Head of caudate nucleus (tissue), 42 donors: ENCODE measurements at regions not wholly inside any gene's neighbourhood (a gene's known extent, or its start where the extent isn't known, plus 50 kb on each side); places are given as distances from the start of the nearest gene placed in this dataset.

ENCODE experiments used
- DNase-seq, 42 donors: peaks; one replicate each; pipeline versions ENCODE4 v3.0.0 to v3.0.0-alpha.2; 2020 to 2021; ENCODE audit warnings: mixed read lengths in 7 of 42
- intact Hi-C: fragments of 100-400 bp; cut with DNase I; formaldehyde crosslinking; loops from one replicate; pipeline ENCODE4 v1.15.0; 2022

- intact Hi-C loops, result no loop called here
- DNase-seq, result no peak
Measured at GRCh38 chr2:204202253-204202652, 265.7 kb downstream of the ICOS start.

GRCh38 chr2:204203704-204204103 lies 267.1 kb downstream of the ICOS start:
- no peak for DNase-seq
- intact Hi-C loops, result no loop called here

GRCh38 chr2:204205082-204205481 lies 268.5 kb downstream of the ICOS start:
- intact Hi-C loops, result no loop called here
- DNase-seq, result no peak

- DNase-seq, result no peak
- intact Hi-C loops, result no loop called here
Measured at GRCh38 chr2:204205538-204205937, 269.0 kb downstream of the ICOS start.

GRCh38 chr2:204207866-204208265 lies 271.3 kb downstream of the ICOS start:
- DNase-seq, result no peak
- intact Hi-C loops, result no loop called here

- intact Hi-C loops, result no loop called here
- no peak for DNase-seq
Measured at GRCh38 chr2:204213588-204213987, 277.0 kb downstream of the ICOS start.

GRCh38 chr2:204218040-204218439 lies 281.5 kb downstream of the ICOS start:
- DNase-seq, result no peak
- intact Hi-C loops, result no loop called here

GRCh38 chr2:204219196-204219595 lies 282.6 kb downstream of the ICOS start:
- intact Hi-C loops, result no loop called here
- no peak for DNase-seq

GRCh38 chr2:204220896-204221295 lies 284.3 kb downstream of the ICOS start:
- no peak for DNase-seq
- intact Hi-C loops, result no loop called here

- intact Hi-C loops, result no loop called here
- DNase-seq, result no peak
Measured at GRCh38 chr2:204223046-204223445, 286.5 kb downstream of the ICOS start.

- DNase-seq, result no peak
- intact Hi-C loops, result no loop called here
Measured at GRCh38 chr2:204223544-204223943, 287.0 kb downstream of the ICOS start.

- no peak for DNase-seq
- intact Hi-C loops, result no loop called here
Measured at GRCh38 chr2:204225671-204226073, 289.1 kb downstream of the ICOS start.

- intact Hi-C loops, result no loop called here
- DNase-seq, result no peak
Measured at GRCh38 chr2:204226305-204226880, 289.8 kb downstream of the ICOS start.

- intact Hi-C loops, result no loop called here
- DNase-seq, result no peak
Measured at GRCh38 chr2:204228169-204228886, 291.8 kb downstream of the ICOS start.

- intact Hi-C loops, result no loop called here
- DNase-seq, result no peak
Measured at GRCh38 chr2:204234248-204234647, 297.7 kb downstream of the ICOS start.

GRCh38 chr2:204234879-204235278 lies 298.3 kb downstream of the ICOS start:
- no peak for DNase-seq
- intact Hi-C loops, result no loop called here

- DNase-seq, result no peak
- intact Hi-C loops, result no loop called here
Measured at GRCh38 chr2:204237416-204237815, 300.9 kb downstream of the ICOS start.

GRCh38 chr2:204239411-204240165 lies 303.0 kb downstream of the ICOS start:
- no peak for DNase-seq
- intact Hi-C loops, result no loop called here

- intact Hi-C loops, result no loop called here
- no peak for DNase-seq
Measured at GRCh38 chr2:204240961-204241360, 304.3 kb upstream of the PARD3B start.

GRCh38 chr2:204249437-204249836 lies 295.8 kb upstream of the PARD3B start:
- no peak for DNase-seq
- intact Hi-C loops, result no loop called here
